ENCODE measurements at regions not wholly inside any gene's neighbourhood (a gene's known extent, or its start where the extent isn't known, plus 50 kb on each side); places are given as distances from the start of the nearest gene placed in this dataset.

DNA sequence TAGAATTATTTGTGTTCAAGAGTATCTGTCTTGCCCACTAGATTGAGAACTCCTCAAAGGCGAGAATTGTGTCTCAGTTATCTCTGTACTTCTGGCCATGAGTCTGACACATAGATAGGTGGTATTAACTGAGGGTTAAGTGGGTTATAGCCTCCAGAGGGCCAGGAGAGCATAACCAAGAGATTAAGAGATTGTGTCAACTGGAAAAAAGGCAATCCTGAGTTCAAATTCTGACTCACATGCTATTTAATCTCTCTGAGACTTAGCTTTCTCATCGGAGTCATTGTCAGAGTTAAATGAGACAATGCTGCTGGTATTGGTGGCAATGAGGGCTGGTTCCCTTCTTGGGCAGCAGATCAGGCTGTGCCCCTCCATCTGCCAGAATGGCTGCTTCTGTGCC is 330.9 kb downstream of the TNS1 start:
- H3K27ac ChIP-seq (ENCODE audit: low read depth, low read length) = no peak overlapping the region
- no peak overlapping the region for H3K9ac ChIP-seq (ENCODE audit: low read depth, low read length)
- no peaks in the 10 kb centered on the region for H3K27me3 ChIP-seq (ENCODE audit: insufficient read depth, low read length)
- 46% methylated on average over 2 of the region's 2 CpGs for WGBS
- H3K4me1 ChIP-seq (ENCODE audit: insufficient read depth, low read length) = no peaks in the 10 kb centered on the region
- H3K9me3 ChIP-seq (ENCODE audit: insufficient read depth, low read depth, low read length) = no peaks in the 10 kb centered on the region
- no peak overlapping the region for H3K4me3 ChIP-seq (ENCODE audit: low read length)
- H3K36me3 ChIP-seq (ENCODE audit: insufficient read depth, low read length) = no peaks in the 10 kb centered on the region

DNA sequence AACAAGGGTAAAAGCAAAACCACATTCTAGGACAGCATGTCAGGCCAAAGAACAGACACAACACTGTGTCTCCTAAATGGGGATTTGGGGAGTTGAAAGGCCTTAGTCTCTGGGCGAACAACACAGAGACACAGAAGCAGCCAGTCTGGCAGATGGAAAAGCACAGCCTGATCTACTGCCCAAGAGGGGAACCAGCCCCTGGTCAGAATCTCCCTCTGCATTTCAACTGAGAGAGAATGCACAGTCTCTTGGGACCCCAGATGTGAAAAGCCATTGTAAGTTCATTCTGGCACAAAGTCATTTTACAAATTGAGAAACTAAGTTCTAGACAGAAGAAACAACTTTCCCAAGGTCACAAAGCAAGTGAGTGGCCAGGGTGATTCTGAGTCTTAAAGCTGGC is 331.7 kb downstream of the TNS1 start:
- Histone ChIP-seq H3K9me3 (ENCODE audit: insufficient read depth, low read depth, low read length) (no peaks in the 10 kb centered on the region), H3K9ac (ENCODE audit: low read depth, low read length) (no peak overlapping the region), H3K4me1 (ENCODE audit: insufficient read depth, low read length) (no peaks in the 10 kb centered on the region), H3K36me3 (ENCODE audit: insufficient read depth, low read length) (no peaks in the 10 kb centered on the region), H3K27me3 (ENCODE audit: insufficient read depth, low read length) (no peaks in the 10 kb centered on the region), H3K27ac (ENCODE audit: low read depth, low read length) (no peak overlapping the region), H3K4me3 (ENCODE audit: low read length) (no peak overlapping the region)
- WGBS = 92% methylated on average over 1 of the region's 1 CpG

DNA sequence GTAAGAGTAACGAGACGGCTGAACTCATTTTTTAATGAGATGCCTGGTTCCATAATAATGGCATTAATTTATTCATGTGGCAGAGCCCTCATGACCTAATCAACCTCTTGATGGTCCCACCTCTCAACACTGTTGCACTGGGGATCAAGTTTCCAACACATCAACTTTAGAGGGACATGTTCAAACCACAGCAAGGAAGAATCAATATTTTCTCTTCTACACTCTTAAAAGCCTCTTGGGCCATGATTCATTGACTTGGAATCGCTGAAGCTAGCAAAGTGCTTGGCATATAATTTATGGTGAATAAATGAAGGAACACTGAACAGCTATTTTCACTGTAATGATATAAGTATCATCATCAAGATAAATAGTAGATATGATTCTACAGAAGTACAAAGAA is 333.0 kb downstream of the TNS1 start:
- H3K36me3 ChIP-seq (ENCODE audit: insufficient read depth, low read length) = no peaks in the 10 kb centered on the region
- 92% methylated on average over 2 of the region's 3 CpGs for WGBS
- H3K9me3 ChIP-seq (ENCODE audit: insufficient read depth, low read depth, low read length) = no peaks in the 10 kb centered on the region
- H3K4me1 ChIP-seq (ENCODE audit: insufficient read depth, low read length) = no peaks in the 10 kb centered on the region
- H3K27me3 ChIP-seq (ENCODE audit: insufficient read depth, low read length) = no peaks in the 10 kb centered on the region
- no peak overlapping the region for H3K4me3 ChIP-seq (ENCODE audit: low read length)
- no peak overlapping the region for H3K27ac ChIP-seq (ENCODE audit: low read depth, low read length)
- no peak overlapping the region for H3K9ac ChIP-seq (ENCODE audit: low read depth, low read length)

DNA sequence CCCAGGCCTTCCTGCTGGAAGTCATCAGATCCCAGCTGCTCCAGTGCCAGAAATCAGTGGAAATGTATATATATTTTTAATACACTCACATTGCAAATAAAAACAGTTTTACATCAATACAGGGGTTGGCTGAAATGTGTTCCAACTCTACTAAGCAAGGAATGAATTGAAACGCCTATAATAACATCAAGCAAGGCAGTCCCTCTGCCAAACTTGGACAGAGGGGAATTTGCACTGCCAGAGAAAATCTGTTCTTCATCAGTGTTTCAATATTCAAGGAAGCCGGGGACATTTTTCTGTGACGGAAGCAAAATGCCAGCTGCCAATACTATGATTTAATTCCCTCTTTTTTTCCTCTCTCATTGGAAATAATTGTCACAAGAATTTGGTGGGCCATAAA is 335.3 kb downstream of the TNS1 start:
- Histone ChIP-seq H3K9me3 (ENCODE audit: insufficient read depth, low read depth, low read length) (no peaks in the 10 kb centered on the region), H3K27me3 (ENCODE audit: insufficient read depth, low read length) (no peaks in the 10 kb centered on the region), H3K9ac (ENCODE audit: low read depth, low read length) (no peak overlapping the region), H3K4me1 (ENCODE audit: insufficient read depth, low read length) (no peaks in the 10 kb centered on the region), H3K4me3 (ENCODE audit: low read length) (no peak overlapping the region), H3K36me3 (ENCODE audit: insufficient read depth, low read length) (no peaks in the 10 kb centered on the region), H3K27ac (ENCODE audit: low read depth, low read length) (no peak overlapping the region)
- WGBS = 92% methylated on average over 3 of the region's 3 CpGs

DNA sequence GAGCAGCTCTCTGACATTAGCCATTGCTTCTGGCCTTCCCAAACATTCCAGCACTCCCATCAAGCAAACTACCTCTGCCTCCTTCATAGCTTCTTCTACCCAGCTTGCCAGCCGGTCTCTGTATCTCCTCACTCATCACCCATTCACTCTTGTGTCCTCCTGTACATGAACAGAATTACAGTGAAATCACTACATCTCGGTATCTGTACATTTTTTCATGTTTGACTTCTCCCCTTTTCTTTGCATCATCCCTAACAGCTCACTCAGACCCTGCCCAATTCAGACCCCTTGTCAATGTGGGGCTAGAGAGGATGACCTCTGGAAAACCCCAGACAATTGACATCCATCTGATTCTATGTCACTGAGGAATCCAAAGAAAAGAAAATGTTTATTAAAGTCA is 335.8 kb downstream of the TNS1 start:
- Histone ChIP-seq H3K9ac (ENCODE audit: low read depth, low read length) (no peak overlapping the region), H3K36me3 (ENCODE audit: insufficient read depth, low read length) (no peaks in the 10 kb centered on the region), H3K9me3 (ENCODE audit: insufficient read depth, low read depth, low read length) (no peaks in the 10 kb centered on the region), H3K4me1 (ENCODE audit: insufficient read depth, low read length) (no peaks in the 10 kb centered on the region), H3K27me3 (ENCODE audit: insufficient read depth, low read length) (no peaks in the 10 kb centered on the region), H3K27ac (ENCODE audit: low read depth, low read length) (no peak overlapping the region), H3K4me3 (ENCODE audit: low read length) (no peak overlapping the region)
- 87% methylated on average over 2 of the region's 2 CpGs for WGBS

DNA sequence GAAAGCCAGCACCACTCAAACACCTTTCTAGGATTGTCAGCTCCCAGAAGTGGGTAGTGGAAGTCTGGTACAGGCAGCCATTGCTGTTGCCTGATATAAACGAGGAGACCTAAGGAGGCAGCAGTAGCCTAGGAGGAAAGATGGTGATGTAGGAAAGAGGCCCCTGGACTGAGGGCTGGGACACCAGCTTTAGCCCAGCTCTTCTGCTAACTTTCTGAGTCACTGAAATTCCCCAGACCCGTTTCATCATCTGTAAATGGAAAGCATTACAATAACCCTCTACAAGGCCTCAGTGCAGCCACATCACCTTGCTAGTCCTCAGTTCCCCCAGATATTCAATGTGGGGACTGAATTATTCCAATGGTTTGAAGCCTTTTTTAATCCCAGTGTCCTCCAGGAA is 336.5 kb downstream of the TNS1 start:
- no peaks in the 10 kb centered on the region for H3K27me3 ChIP-seq (ENCODE audit: insufficient read depth, low read length)
- H3K27ac ChIP-seq (ENCODE audit: low read depth, low read length) = no peak overlapping the region
- H3K4me1 ChIP-seq (ENCODE audit: insufficient read depth, low read length) = no peaks in the 10 kb centered on the region
- H3K36me3 ChIP-seq (ENCODE audit: insufficient read depth, low read length) = no peaks in the 10 kb centered on the region
- no peak overlapping the region for H3K4me3 ChIP-seq (ENCODE audit: low read length)
- 82% methylated on average over 2 of the region's 2 CpGs for WGBS
- no peaks in the 10 kb centered on the region for H3K9me3 ChIP-seq (ENCODE audit: insufficient read depth, low read depth, low read length)
- no peak overlapping the region for H3K9ac ChIP-seq (ENCODE audit: low read depth, low read length)

DNA sequence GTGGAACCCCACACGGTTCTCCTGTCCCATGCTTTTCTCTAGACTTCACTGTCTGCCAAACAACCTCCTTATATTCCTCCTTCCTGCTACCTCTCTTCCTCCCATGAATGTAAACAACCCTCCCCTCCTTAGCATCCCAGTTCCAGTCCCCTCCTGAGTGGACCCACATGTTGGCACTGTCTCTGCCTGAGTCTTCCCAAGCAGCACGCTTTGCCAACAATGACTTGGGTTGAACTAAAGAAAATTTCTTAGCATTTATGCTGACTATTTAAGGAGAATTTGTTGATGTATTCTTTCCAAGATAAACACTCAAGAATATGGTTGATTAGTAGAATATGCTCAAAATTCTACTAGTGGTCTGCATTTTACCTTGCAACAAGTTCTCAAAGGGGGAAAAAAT is 338.0 kb downstream of the TNS1 start:
- WGBS = 82% methylated on average over 2 of the region's 2 CpGs
- no peak overlapping the region for H3K27ac ChIP-seq (ENCODE audit: low read depth, low read length)
- H3K27me3 ChIP-seq (ENCODE audit: insufficient read depth, low read length) = no peaks in the 10 kb centered on the region
- no peak overlapping the region for H3K9ac ChIP-seq (ENCODE audit: low read depth, low read length)
- H3K4me1 ChIP-seq (ENCODE audit: insufficient read depth, low read length) = no peaks in the 10 kb centered on the region
- H3K9me3 ChIP-seq (ENCODE audit: insufficient read depth, low read depth, low read length) = no peaks in the 10 kb centered on the region
- H3K36me3 ChIP-seq (ENCODE audit: insufficient read depth, low read length) = no peaks in the 10 kb centered on the region
- no peak overlapping the region for H3K4me3 ChIP-seq (ENCODE audit: low read length)

DNA sequence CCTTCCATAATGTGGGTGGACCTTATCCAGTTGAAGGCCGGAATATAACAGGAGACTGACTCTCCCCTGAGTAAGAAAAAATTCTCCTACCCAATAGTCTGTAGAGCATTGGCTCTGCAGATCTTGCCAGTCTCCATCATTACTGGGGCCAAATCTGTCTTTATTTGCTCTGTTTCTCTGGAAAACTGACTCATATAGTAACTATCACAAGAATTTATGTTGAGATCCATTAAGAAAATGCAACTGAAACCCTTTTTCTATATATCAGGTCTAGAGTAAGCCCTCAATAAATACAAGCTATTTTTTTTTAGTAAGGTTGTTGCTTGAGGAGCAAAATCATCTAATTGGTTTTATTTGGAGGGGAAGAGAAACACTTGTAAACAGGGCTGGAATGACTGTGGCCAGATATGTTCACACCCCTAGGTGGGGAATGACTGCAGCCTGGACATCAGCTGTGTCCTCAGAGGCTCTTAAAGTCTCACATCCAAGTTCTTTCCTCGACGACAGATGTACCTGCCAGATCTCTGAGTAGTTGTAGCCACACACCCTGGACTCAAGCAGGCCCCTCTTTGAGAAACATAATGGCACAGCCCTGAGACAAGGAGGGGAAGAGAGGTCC is 339.7 kb downstream of the TNS1 start:
- H3K36me3 ChIP-seq (ENCODE audit: insufficient read depth, low read length) = no peaks in the 10 kb centered on the region
- H3K27ac ChIP-seq (ENCODE audit: low read depth, low read length) = no peak overlapping the region
- no peak overlapping the region for H3K4me3 ChIP-seq (ENCODE audit: low read length)
- H3K4me1 ChIP-seq (ENCODE audit: insufficient read depth, low read length) = no peaks in the 10 kb centered on the region
- 98% methylated on average over 3 of the region's 3 CpGs for WGBS
- H3K9me3 ChIP-seq (ENCODE audit: insufficient read depth, low read depth, low read length) = no peaks in the 10 kb centered on the region
- H3K9ac ChIP-seq (ENCODE audit: low read depth, low read length) = no peak overlapping the region
- H3K27me3 ChIP-seq (ENCODE audit: insufficient read depth, low read length) = no peaks in the 10 kb centered on the region

DNA sequence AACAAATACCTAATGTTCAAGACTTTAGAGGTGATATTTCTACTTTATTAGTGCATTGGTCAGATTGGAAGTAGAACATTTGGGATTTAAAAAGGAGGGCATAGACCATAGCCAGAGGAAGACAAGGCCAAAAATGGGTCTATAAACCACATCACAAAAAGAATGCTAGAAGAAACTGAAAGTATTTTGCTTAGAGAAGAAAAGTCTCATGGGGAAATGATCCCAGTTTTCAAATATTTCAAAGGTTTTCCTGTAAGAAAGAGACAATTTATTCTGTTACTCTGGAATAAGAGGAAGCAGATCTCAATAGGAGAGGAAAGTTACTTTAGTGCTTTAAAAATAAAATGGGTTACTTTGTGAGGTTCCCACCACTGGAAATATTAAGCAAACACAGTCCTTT is 341.4 kb downstream of the TNS1 start:
- Histone ChIP-seq H3K4me3 (ENCODE audit: low read length) (no peak overlapping the region), H3K27ac (ENCODE audit: low read depth, low read length) (no peak overlapping the region), H3K36me3 (ENCODE audit: insufficient read depth, low read length) (no peaks in the 10 kb centered on the region), H3K4me1 (ENCODE audit: insufficient read depth, low read length) (no peaks in the 10 kb centered on the region), H3K9ac (ENCODE audit: low read depth, low read length) (no peak overlapping the region), H3K27me3 (ENCODE audit: insufficient read depth, low read length) (no peaks in the 10 kb centered on the region), H3K9me3 (ENCODE audit: insufficient read depth, low read depth, low read length) (no peaks in the 10 kb centered on the region)

DNA sequence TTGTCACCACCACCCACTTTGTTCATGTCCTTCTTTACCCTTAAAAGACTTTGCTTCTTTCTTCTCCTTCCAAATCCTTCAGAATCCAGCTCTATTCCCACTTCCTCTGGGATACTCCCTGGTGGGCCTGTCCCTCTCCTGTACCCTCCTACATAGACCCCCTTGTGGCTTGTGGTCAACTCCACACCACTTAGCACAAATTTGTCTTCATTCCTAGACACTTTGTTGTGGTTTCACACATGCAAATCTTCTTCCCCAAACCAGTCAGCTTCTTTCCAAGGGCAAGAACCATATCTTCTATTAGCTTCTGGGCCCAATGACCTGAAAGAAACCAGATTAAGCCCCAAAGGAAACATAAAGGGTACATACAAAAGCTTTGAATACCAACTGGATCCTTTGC is 342.4 kb downstream of the TNS1 start:
- Histone ChIP-seq H3K27me3 (ENCODE audit: insufficient read depth, low read length) (no peaks in the 10 kb centered on the region), H3K9me3 (ENCODE audit: insufficient read depth, low read depth, low read length) (no peaks in the 10 kb centered on the region), H3K9ac (ENCODE audit: low read depth, low read length) (no peak overlapping the region), H3K4me1 (ENCODE audit: insufficient read depth, low read length) (no peaks in the 10 kb centered on the region), H3K4me3 (ENCODE audit: low read length) (no peak overlapping the region), H3K27ac (ENCODE audit: low read depth, low read length) (no peak overlapping the region), H3K36me3 (ENCODE audit: insufficient read depth, low read length) (no peaks in the 10 kb centered on the region)

DNA sequence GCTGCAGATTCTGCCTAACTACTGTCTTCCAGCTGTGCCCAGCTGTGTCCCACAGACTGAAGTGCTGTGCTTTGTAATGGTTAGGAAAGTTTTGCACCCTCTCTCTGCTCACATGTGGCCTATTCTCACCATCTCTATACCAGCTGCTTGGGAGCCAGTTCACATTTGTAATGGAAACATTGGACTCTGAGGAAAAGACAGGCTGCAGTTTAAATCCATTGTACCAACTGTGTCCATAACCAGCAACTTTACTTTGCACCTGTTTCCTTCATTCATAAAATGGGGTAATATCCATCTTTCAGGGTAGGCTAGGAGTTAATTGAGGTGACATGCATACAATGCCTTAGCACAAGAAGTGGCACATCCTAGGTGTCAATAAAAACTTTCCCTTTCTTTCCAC is 344.0 kb downstream of the TNS1 start:
- H3K27ac ChIP-seq (ENCODE audit: low read depth, low read length) = no peak overlapping the region
- no peaks in the 10 kb centered on the region for H3K9me3 ChIP-seq (ENCODE audit: insufficient read depth, low read depth, low read length)
- no peak overlapping the region for H3K9ac ChIP-seq (ENCODE audit: low read depth, low read length)
- H3K27me3 ChIP-seq (ENCODE audit: insufficient read depth, low read length) = no peaks in the 10 kb centered on the region
- no peaks in the 10 kb centered on the region for H3K4me1 ChIP-seq (ENCODE audit: insufficient read depth, low read length)
- H3K36me3 ChIP-seq (ENCODE audit: insufficient read depth, low read length) = no peaks in the 10 kb centered on the region
- H3K4me3 ChIP-seq (ENCODE audit: low read length) = no peak overlapping the region

DNA sequence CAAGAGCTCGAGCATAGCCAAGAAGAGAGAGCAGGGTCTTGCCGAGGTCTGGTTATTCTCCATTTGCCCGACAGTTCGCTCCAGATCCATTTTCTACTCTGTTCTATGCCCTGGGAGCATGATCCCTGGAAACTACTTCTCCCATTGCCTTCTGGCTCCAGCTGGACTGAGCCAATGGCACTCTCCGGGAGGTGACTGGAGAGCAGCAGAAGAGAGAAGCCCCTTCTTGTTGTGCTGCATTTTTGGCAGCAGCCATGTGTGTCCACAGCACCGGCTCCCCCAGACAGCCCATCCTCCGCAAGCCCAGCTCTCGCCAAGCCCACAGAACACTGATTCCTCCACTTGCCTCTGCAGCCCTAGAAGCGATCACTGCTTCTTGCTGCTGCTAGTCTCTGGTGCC is 345.5 kb downstream of the TNS1 start:
- Histone ChIP-seq H3K27me3 (ENCODE audit: insufficient read depth, low read length) (no peaks in the 10 kb centered on the region), H3K9me3 (ENCODE audit: insufficient read depth, low read depth, low read length) (no peaks in the 10 kb centered on the region), H3K9ac (ENCODE audit: low read depth, low read length) (no peak overlapping the region), H3K27ac (ENCODE audit: low read depth, low read length) (no peak overlapping the region), H3K36me3 (ENCODE audit: insufficient read depth, low read length) (no peaks in the 10 kb centered on the region), H3K4me3 (ENCODE audit: low read length) (no peak overlapping the region), H3K4me1 (ENCODE audit: insufficient read depth, low read length) (no peaks in the 10 kb centered on the region; the same call in 1 of the 2 replicates)
- WGBS = 92% methylated on average over 9 of the region's 9 CpGs
